Gastrocnemius medialis (tissue), 4 donors: ENCODE measurements at regions not wholly inside any gene's neighbourhood (a gene's known extent, or its start where the extent isn't known, plus 50 kb on each side); places are given as distances from the start of the nearest gene placed in this dataset.

Source experiments
- POLR2A ChIP-seq, 2 donors: fragments of 450-650 bp; IDR thresholded peaks; one replicate each; pipeline ENCODE4 v1.6.1; 2017; ENCODE audit warnings: antibody characterized with exemption in 2 of 2, mild to moderate bottlenecking in 2 of 2, moderate library complexity in 2 of 2
- TF ChIP-seq, protein P1 (sequence below), 5 experiments: fragments of 450-650 bp in 3 of 5; fragments of 200-600 bp in 2 of 5; sonication (generic) in 2 of 5; IDR thresholded peaks in 4 of 5; conservative IDR thresholded peaks in 1 of 5; 1 replicate in 4 of 5; 2 replicates in 1 of 5; pipeline ENCODE4 v1.5.1; 2016 to 2019; ENCODE audit warnings: antibody characterized with exemption in 5 of 5, mild to moderate bottlenecking in 3 of 5, moderate library complexity in 3 of 5

DNA sequence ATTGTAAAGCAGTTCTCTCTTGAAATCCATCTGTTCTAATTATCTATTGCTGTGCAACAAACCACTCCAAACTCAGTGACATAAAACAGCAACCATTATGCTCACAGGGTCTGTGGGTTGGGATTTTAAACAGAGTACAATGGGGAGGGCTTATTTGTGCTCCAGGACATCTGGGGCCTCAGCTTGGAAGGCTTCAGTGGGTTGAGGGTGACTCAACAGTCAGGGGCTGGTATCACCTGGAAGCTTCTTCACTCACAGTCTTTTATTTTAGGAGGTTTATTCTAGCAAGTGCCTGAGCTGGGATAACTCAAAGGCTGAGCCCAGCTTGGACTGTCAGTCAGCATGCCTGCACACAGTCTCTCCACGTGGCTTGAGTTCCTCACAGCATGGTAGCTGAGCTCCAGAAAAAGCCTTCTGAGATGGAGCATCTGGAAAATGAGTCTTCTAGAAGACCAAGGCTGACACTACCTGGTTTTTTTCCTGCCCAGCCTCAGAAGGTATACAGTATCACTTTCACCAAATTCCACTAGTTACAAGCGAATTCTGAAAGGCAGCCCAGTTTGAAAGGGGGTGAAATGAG lies 234.6 kb upstream of the ID4 start:
- TF ChIP-seq, protein P1, sequence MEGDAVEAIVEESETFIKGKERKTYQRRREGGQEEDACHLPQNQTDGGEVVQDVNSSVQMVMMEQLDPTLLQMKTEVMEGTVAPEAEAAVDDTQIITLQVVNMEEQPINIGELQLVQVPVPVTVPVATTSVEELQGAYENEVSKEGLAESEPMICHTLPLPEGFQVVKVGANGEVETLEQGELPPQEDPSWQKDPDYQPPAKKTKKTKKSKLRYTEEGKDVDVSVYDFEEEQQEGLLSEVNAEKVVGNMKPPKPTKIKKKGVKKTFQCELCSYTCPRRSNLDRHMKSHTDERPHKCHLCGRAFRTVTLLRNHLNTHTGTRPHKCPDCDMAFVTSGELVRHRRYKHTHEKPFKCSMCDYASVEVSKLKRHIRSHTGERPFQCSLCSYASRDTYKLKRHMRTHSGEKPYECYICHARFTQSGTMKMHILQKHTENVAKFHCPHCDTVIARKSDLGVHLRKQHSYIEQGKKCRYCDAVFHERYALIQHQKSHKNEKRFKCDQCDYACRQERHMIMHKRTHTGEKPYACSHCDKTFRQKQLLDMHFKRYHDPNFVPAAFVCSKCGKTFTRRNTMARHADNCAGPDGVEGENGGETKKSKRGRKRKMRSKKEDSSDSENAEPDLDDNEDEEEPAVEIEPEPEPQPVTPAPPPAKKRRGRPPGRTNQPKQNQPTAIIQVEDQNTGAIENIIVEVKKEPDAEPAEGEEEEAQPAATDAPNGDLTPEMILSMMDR (IDR thresholded peaks at IDR 0.05 in 4 of 5, conservative IDR thresholded peaks at IDR 0.05 in 1 of 5), result no peak
- TF ChIP-seq POLR2A (IDR thresholded peaks at IDR 0.05), result no peak
